Neuron (in vitro differentiated cells): ENCODE measurements at regions not wholly inside any gene's neighbourhood (a gene's known extent, or its start where the extent isn't known, plus 50 kb on each side); places are given as distances from the start of the nearest gene placed in this dataset.

Experiments used
- H2AFZ ChIP-seq: one replicate; pipeline ENCODE4 v1.6.1; 2013; ENCODE audit warnings: low read depth, mild to moderate bottlenecking, inconsistent platforms, low read length, moderate library complexity
- H3K27me3 ChIP-seq: one replicate; pipeline ENCODE4 v1.6.1; 2013; ENCODE audit warnings: low read length; ENCODE audit not compliant: insufficient read depth
- H3K36me3 ChIP-seq: one replicate; pipeline ENCODE4 v1.6.1; 2013; ENCODE audit warnings: low read length; ENCODE audit not compliant: insufficient read depth
- H3K4me1 ChIP-seq: one replicate; pipeline ENCODE4 v1.6.1; 2013; ENCODE audit warnings: low read length; ENCODE audit not compliant: insufficient read depth
- H3K4me3 ChIP-seq: 2 replicates; pipeline ENCODE4 v1.5.1; 2013; ENCODE audit warnings: mild to moderate bottlenecking, low read length, moderate library complexity
- H3K9me3 ChIP-seq: one replicate; pipeline ENCODE4 v1.6.1; 2013; ENCODE audit warnings: low read length

GRCh38 chr9:13734601-13735000, 455.1 kb upstream of the MPDZ start:
- Histone ChIP-seq H2AFZ (no peak overlapping the region), H3K9me3 (no peaks in the 10 kb centered on the region), H3K27me3 (no peaks in the 10 kb centered on the region), H3K36me3 (no peaks in the 10 kb centered on the region), H3K4me1 (no peaks in the 10 kb centered on the region), H3K4me3 (no peak overlapping the region)

DNA sequence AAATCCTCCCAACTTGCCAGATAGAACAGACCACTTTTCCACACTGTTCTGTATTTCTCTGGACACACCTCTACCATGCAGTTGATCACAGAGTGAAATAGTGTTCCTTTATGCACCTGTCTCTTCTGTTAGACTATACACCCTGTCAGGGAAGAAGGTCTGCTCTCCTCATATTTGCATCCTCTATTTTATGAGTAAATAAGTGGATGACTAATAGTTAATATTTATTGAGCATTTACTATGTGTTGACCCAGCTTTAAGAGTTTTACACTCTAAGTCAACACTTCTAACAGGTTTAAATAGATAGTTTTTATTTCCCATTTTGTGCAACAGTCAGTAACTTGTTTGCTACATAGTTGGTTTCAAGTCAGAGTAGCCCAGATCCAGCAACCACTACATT, 452.8 kb upstream of the MPDZ start:
- no peaks in the 10 kb centered on the region for H3K36me3 ChIP-seq
- no peak overlapping the region for H3K4me3 ChIP-seq
- no peaks in the 10 kb centered on the region for H3K9me3 ChIP-seq
- no peaks in the 10 kb centered on the region for H3K4me1 ChIP-seq
- H3K27me3 ChIP-seq = no peaks in the 10 kb centered on the region
- H2AFZ ChIP-seq = no peak overlapping the region

DNA sequence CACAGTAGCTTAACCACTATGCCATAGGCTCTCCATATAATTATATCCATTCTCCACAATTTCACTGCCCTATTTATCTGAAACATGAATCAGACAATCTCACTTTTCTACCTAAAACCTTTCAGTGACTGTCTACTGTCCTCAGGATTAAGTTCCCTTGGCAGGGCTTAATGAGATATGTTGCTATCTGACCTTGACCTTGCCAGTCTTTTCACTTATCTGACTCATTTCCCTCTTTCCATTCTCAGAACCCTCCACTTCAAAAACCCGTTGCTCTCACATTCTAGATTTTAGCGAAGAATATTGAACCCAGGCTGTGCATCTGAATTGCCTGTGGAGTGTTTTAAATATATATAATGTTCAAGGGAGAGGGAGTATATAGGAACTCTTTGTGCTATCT, 452.1 kb upstream of the MPDZ start:
- Histone ChIP-seq H3K27me3 (no peaks in the 10 kb centered on the region), H3K4me1 (no peaks in the 10 kb centered on the region), H2AFZ (no peak overlapping the region), H3K4me3 (no peak overlapping the region), H3K36me3 (no peaks in the 10 kb centered on the region), H3K9me3 (no peaks in the 10 kb centered on the region)

DNA sequence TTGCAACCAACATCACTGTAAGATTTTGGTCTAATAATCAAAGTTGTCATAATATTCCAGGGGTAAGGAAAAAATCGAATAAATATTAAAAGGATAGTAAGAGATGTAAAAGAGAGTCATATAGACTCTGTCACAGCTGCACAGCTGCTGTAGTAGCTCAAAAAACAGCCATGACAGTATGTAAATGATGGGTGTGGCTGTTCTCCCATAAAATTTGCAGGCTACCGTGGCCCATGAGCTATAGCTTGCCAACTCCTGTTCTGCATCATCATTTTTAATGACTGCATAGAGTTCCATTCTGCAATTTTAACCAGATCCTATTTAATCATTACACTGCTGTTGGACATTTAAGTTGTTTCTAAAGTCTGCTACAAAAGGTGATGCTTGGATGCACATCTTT, 450.5 kb upstream of the MPDZ start:
- Histone ChIP-seq H3K4me1 (no peaks in the 10 kb centered on the region), H2AFZ (no peak overlapping the region), H3K9me3 (no peaks in the 10 kb centered on the region), H3K4me3 (no peak overlapping the region), H3K27me3 (no peaks in the 10 kb centered on the region), H3K36me3 (no peaks in the 10 kb centered on the region)

GRCh38 chr9:13728917-13729811, 449.7 kb upstream of the MPDZ start:
- no peaks in the 10 kb centered on the region for H3K4me1 ChIP-seq
- H3K4me3 ChIP-seq = no peak overlapping the region
- H3K27me3 ChIP-seq = no peaks in the 10 kb centered on the region
- H3K9me3 ChIP-seq = no peaks in the 10 kb centered on the region
- H2AFZ ChIP-seq = no peak overlapping the region
- no peaks in the 10 kb centered on the region for H3K36me3 ChIP-seq

DNA sequence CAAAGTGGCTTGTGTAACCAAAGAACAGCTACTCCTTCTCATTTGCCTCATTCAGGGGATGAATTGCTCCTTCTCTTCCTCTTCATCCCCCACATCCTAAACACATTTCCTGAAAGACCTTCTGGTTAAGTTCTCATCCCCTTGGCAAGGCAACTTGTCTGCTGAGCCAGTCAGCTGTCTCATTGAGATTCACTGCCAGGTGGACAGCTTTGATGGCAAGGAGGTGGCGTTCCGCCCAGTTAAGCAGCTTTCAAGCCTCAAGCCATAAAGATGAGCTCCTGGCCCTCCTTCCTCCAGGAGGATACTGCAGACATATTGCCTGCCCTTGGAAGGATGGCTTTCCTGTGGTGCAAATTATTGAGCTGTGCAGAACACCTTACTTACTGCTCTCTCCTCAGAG, 448.6 kb upstream of the MPDZ start:
- no peaks in the 10 kb centered on the region for H3K9me3 ChIP-seq
- H3K4me1 ChIP-seq = no peaks in the 10 kb centered on the region
- no peaks in the 10 kb centered on the region for H3K36me3 ChIP-seq
- no peak overlapping the region for H3K4me3 ChIP-seq
- no peak overlapping the region for H2AFZ ChIP-seq
- no peaks in the 10 kb centered on the region for H3K27me3 ChIP-seq

GRCh38 chr9:13726746-13727145, 447.3 kb upstream of the MPDZ start:
- no peaks in the 10 kb centered on the region for H3K27me3 ChIP-seq
- no peak overlapping the region for H3K4me3 ChIP-seq
- H3K4me1 ChIP-seq = no peaks in the 10 kb centered on the region
- no peaks in the 10 kb centered on the region for H3K36me3 ChIP-seq
- no peaks in the 10 kb centered on the region for H3K9me3 ChIP-seq
- H2AFZ ChIP-seq = no peak overlapping the region

GRCh38 chr9:13725516-13725915, 446.0 kb upstream of the MPDZ start:
- Histone ChIP-seq H3K4me3 (no peak overlapping the region), H3K4me1 (no peaks in the 10 kb centered on the region), H3K27me3 (no peaks in the 10 kb centered on the region), H3K36me3 (no peaks in the 10 kb centered on the region), H2AFZ (no peak overlapping the region), H3K9me3 (no peaks in the 10 kb centered on the region)

- H3K4me3 ChIP-seq = no peak overlapping the region
- H3K36me3 ChIP-seq = no peaks in the 10 kb centered on the region
- H3K4me1 ChIP-seq = no peaks in the 10 kb centered on the region
- no peaks in the 10 kb centered on the region for H3K27me3 ChIP-seq
- no peaks in the 10 kb centered on the region for H3K9me3 ChIP-seq
- H2AFZ ChIP-seq = no peak overlapping the region
Measured at GRCh38 chr9:13721481-13722235, 442.2 kb upstream of the MPDZ start.

GRCh38 chr9:13719981-13720676, 440.6 kb upstream of the MPDZ start:
- Histone ChIP-seq H3K27me3 (no peaks in the 10 kb centered on the region), H3K4me1 (no peaks in the 10 kb centered on the region), H3K36me3 (no peaks in the 10 kb centered on the region), H3K4me3 (no peak overlapping the region), H2AFZ (no peak overlapping the region), H3K9me3 (no peaks in the 10 kb centered on the region)

- Histone ChIP-seq H3K4me1 (no peaks in the 10 kb centered on the region), H3K9me3 (no peaks in the 10 kb centered on the region), H3K27me3 (no peaks in the 10 kb centered on the region), H2AFZ (no peak overlapping the region), H3K36me3 (no peaks in the 10 kb centered on the region), H3K4me3 (no peak overlapping the region)
Measured at GRCh38 chr9:13719446-13719845, 440.0 kb upstream of the MPDZ start.

- H3K27me3 ChIP-seq = no peaks in the 10 kb centered on the region
- H3K9me3 ChIP-seq = no peaks in the 10 kb centered on the region
- H3K36me3 ChIP-seq = no peaks in the 10 kb centered on the region
- H3K4me1 ChIP-seq = no peaks in the 10 kb centered on the region
- no peak overlapping the region for H3K4me3 ChIP-seq
- no peak overlapping the region for H2AFZ ChIP-seq
Measured at GRCh38 chr9:13718539-13718938, 439.0 kb upstream of the MPDZ start.

DNA sequence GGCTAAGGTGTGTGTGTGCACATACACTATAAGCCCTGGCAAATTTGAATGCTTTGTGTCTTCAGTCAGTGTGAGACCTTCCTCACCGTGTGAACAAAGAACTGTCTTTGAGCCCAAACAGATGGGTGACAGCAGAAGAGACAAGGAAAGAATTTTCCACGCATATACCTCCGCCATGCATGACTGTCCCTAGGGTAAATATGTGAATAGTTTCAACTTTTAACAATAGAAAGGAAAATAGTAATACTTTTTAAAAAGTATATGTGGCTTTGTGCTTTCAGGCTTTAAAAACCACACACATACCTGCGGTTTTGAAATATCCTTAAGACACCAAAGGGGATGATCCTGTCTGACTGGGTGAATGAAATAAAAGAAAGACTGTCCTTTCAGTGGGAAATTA, 438.6 kb upstream of the MPDZ start:
- H3K36me3 ChIP-seq = no peaks in the 10 kb centered on the region
- H3K9me3 ChIP-seq = no peaks in the 10 kb centered on the region
- H3K4me1 ChIP-seq = no peaks in the 10 kb centered on the region
- H3K4me3 ChIP-seq = no peak overlapping the region
- no peaks in the 10 kb centered on the region for H3K27me3 ChIP-seq
- H2AFZ ChIP-seq = no peak overlapping the region
